IMR-90 (cell line): ENCODE measurements at regions not wholly inside any gene's neighbourhood (a gene's known extent, or its start where the extent isn't known, plus 50 kb on each side); places are given as distances from the start of the nearest gene placed in this dataset.

Experiments
- ATAC-seq: fragments of 200-7000 bp; cut with Tn5 transposase; 2 replicates; pipeline ENCODE4 v1.9.1; 2020; ENCODE audit warnings: low read depth, mild to moderate bottlenecking, moderate library complexity
- BruUV-seq: library from RNA; stranded (reverse); fragments of 400-500 nt; replicated peaks from 2 replicates; lab custom pipeline; 2021; lab: Mats Ljungman, UMichigan
- CTCF ChIA-PET: fragments of 300-600 bp; formaldehyde crosslinking; extraction: SDS; loops from one replicate; lab custom pipeline; 2021; ENCODE audit warnings: antibody characterized with exemption; lab: Yijun Ruan, JAX
- POLR2A ChIA-PET: fragments of 300-600 bp; sonication (Branson Sonifier 250); formaldehyde crosslinking; loops from one replicate; lab custom pipeline; 2022; ENCODE audit warnings: antibody characterized with exemption; ENCODE audit not compliant: unreplicated experiment; lab: Charles Lee
- DNase-seq: peaks from one replicate; pipeline ENCODE4 v3.0.0; 2013
- H2AFZ ChIP-seq: replicated peaks from 2 replicates; pipeline ENCODE3; 2013; ENCODE audit warnings: low read length, mild to moderate bottlenecking; ENCODE audit not compliant: poor library complexity
- H2AK5ac ChIP-seq: 2 replicates; pipeline ENCODE4 v1.6.1; 2013; ENCODE audit warnings: low read depth, low read length, inconsistent platforms
- H2AK9ac ChIP-seq: replicated peaks from 2 replicates; pipeline ENCODE3; 2013; ENCODE audit warnings: mild to moderate bottlenecking, low read depth, low read length, moderate library complexity; ENCODE audit not compliant: poor library complexity
- H2BK120ac ChIP-seq: 2 replicates; pipeline ENCODE4 v1.6.1; 2013; ENCODE audit warnings: low read depth, low read length, inconsistent platforms
- H2BK15ac ChIP-seq: 3 replicates; pipeline ENCODE4 v1.6.1; 2013; ENCODE audit warnings: low read depth, low read length, inconsistent platforms
- H2BK20ac ChIP-seq: 2 replicates; pipeline ENCODE4 v1.6.1; 2013; ENCODE audit warnings: low read depth, mild to moderate bottlenecking, inconsistent platforms, low read length, moderate library complexity
- H2BK5ac ChIP-seq: 2 replicates; pipeline ENCODE4 v1.6.1; 2013; ENCODE audit warnings: mild to moderate bottlenecking, low read depth, low read length, inconsistent platforms; ENCODE audit not compliant: poor library complexity, severe bottlenecking
- H3K14ac ChIP-seq: replicated peaks from 2 replicates; pipeline ENCODE4 v1.6.1; 2013; ENCODE audit warnings: low read depth, low read length, inconsistent platforms
- H3K18ac ChIP-seq: 2 replicates; pipeline ENCODE4 v1.6.1; 2013; ENCODE audit warnings: low read depth, low read length, control low read depth
- H3K23ac ChIP-seq: 2 replicates; pipeline ENCODE4 v1.6.1; 2013; ENCODE audit warnings: low read depth, low read length, inconsistent platforms
- H3K27ac ChIP-seq: 2 replicates; pipeline ENCODE4 v1.5.1; 2013; ENCODE audit warnings: mild to moderate bottlenecking, control low read depth, low read length; ENCODE audit not compliant: insufficient read depth
- H3K27me3 ChIP-seq: 2 replicates; pipeline ENCODE4 v1.6.1; 2013; ENCODE audit warnings: low read length; ENCODE audit not compliant: control insufficient read depth, insufficient read depth
- H3K36me3 ChIP-seq: 2 replicates; pipeline ENCODE4 v1.6.1; 2013; ENCODE audit warnings: low read length, mixed read lengths; ENCODE audit not compliant: control insufficient read depth, insufficient read depth
- H3K4ac ChIP-seq: 2 replicates; pipeline ENCODE4 v1.6.1; 2013; ENCODE audit warnings: low read depth, low read length, inconsistent platforms
- H3K4me1 ChIP-seq: 2 replicates; pipeline ENCODE4 v1.6.1; 2013; ENCODE audit warnings: low read length, mixed read lengths; ENCODE audit not compliant: control insufficient read depth, insufficient read depth
- H3K4me2 ChIP-seq: 2 replicates; pipeline ENCODE4 v1.6.1; 2013; ENCODE audit warnings: low read depth, mild to moderate bottlenecking, control low read depth, low read length, moderate library complexity
- H3K4me3 ChIP-seq: 2 replicates; pipeline ENCODE4 v1.5.1; 2013; ENCODE audit warnings: low read depth, mild to moderate bottlenecking, control low read depth, low read length, moderate library complexity; ENCODE audit not compliant: insufficient read depth
- H3K56ac ChIP-seq: 2 replicates; pipeline ENCODE4 v1.6.1; 2013; ENCODE audit warnings: low read length, inconsistent platforms; ENCODE audit not compliant: insufficient read depth; ENCODE audit errors: extremely low read depth
- H3K79me1 ChIP-seq, 2 experiments: 2 replicates each; pipeline ENCODE4 v1.6.1; 2013; ENCODE audit warnings: low read length in 2 of 2, inconsistent platforms in 1 of 2, low read depth in 1 of 2
- H3K9ac ChIP-seq: 2 replicates; pipeline ENCODE4 v1.6.1; 2013; ENCODE audit warnings: low read depth, low read length, control low read depth
- H3K9me1 ChIP-seq: 2 replicates; pipeline ENCODE4 v1.6.1; 2013; ENCODE audit warnings: low read length, inconsistent platforms; ENCODE audit not compliant: insufficient read depth
- H3K9me3 ChIP-seq: 2 replicates; pipeline ENCODE4 v1.6.1; 2013; ENCODE audit warnings: low read length; ENCODE audit not compliant: control insufficient read depth, insufficient read depth
- H4K20me1 ChIP-seq: 2 replicates; pipeline ENCODE4 v1.6.1; 2013; ENCODE audit warnings: low read length, inconsistent platforms; ENCODE audit not compliant: insufficient read depth
- H4K5ac ChIP-seq: 2 replicates; pipeline ENCODE4 v1.6.1; 2013; ENCODE audit warnings: mild to moderate bottlenecking, low read depth, low read length, control low read depth
- H4K8ac ChIP-seq, 2 experiments: 2 replicates each; pipeline ENCODE4 v1.6.1; 2013; ENCODE audit warnings: low read depth in 2 of 2, low read length in 2 of 2, control low read depth in 1 of 2, inconsistent platforms in 1 of 2
- H4K91ac ChIP-seq: 2 replicates; pipeline ENCODE4 v1.6.1; 2013; ENCODE audit warnings: low read depth, low read length, inconsistent platforms; ENCODE audit not compliant: insufficient read depth
- CHD1 ChIP-seq: IDR thresholded peaks from 2 replicates; pipeline ENCODE4 v1.6.1; 2012; ENCODE audit warnings: low read depth, low read length, improper control_type of control experiment
- CTCF ChIP-seq: conservative IDR thresholded peaks from 2 replicates; pipeline ENCODE4 v1.5.1; 2012; ENCODE audit warnings: mild to moderate bottlenecking, low read depth, low read length, improper control_type of control experiment
- ELK1 ChIP-seq: fragments of 150-350 bp; IDR thresholded peaks from 2 replicates; pipeline ENCODE4 v1.6.1; 2016; ENCODE audit warnings: low read depth, mild to moderate bottlenecking, low read length, moderate library complexity, borderline replicate concordance
- MXI1 ChIP-seq: IDR thresholded peaks from 2 replicates; pipeline ENCODE4 v1.6.1; 2012; ENCODE audit warnings: low read depth, mild to moderate bottlenecking, low read length, moderate library complexity, borderline replicate concordance
- POLR2A ChIP-seq: IDR thresholded peaks from 2 replicates; pipeline ENCODE4 v1.6.1; 2012; ENCODE audit warnings: mild to moderate bottlenecking, low read depth, low read length
- RCOR1 ChIP-seq: IDR thresholded peaks from 2 replicates; pipeline ENCODE4 v1.6.1; 2012; ENCODE audit warnings: mild to moderate bottlenecking, low read length, improper control_type of control experiment; ENCODE audit not compliant: insufficient replicate concordance
- SMC3 ChIP-seq: fragments of 150-350 bp; IDR thresholded peaks from 2 replicates; pipeline ENCODE4 v1.6.1; 2016; ENCODE audit warnings: low read depth, mild to moderate bottlenecking, antibody characterized with exemption, low read length, moderate library complexity
- USF2 ChIP-seq: fragments of 150-350 bp; IDR thresholded peaks from 2 replicates; pipeline ENCODE4 v1.6.1; 2017; ENCODE audit warnings: mild to moderate bottlenecking, antibody characterized with exemption, low read length, low read depth
- WGBS, 2 experiments: methylation state at CpG; one replicate each; pipeline versions ENCODE4 v1.1.5 to v1.1.7; 2013; ENCODE audit warnings: missing lambda C conversion rate in 2 of 2; ENCODE audit not compliant: insufficient read length in 1 of 2; ENCODE audit errors: extremely low coverage in 2 of 2; 5-methylcytosine and 5-hydroxymethylcytosine counted together
- dilution Hi-C: fragments of 300-500 bp; cut with HindIII; formaldehyde crosslinking; loops from one replicate; pipeline ENCODE4 v1.14.3; 2018; ENCODE audit warnings: low sequenced_read_pairs; ENCODE audit not compliant: unreplicated experiment
- in situ Hi-C: fragments of 300-500 bp; cut with MboI; formaldehyde crosslinking; loops from 3 replicates; pipeline ENCODE4 v1.14.3; 2019; ENCODE audit warnings: low sequenced_read_pairs, inconsistent platforms, mixed read lengths
- intact Hi-C: fragments of 100-400 bp; cut with micrococcal nuclease; formaldehyde crosslinking; loops from 2 replicates; pipeline ENCODE4 v1.10.0; 2022

GRCh38 chr1:57894315-57894714 is 470.5 kb upstream of the DAB1 start:
- 42% methylated on average over 2 of the region's 3 CpGs; no CpG with 5 or more reads in 1 of the 2 experiments for WGBS, 2 experiments
- H3K36me3 ChIP-seq: no peaks in the 10 kb centered on the region
- H2AK5ac ChIP-seq: no peak overlapping the region
- no peak overlapping the region for H2BK15ac ChIP-seq
- H3K4me2 ChIP-seq: no peak overlapping the region
- BruUV-seq: no TSS peak
- H2AK9ac ChIP-seq: no peak overlapping the region
- no peak overlapping the region for H3K4me3 ChIP-seq
- in situ Hi-C loops: no loop called here
- no peaks in the 10 kb centered on the region for H3K79me1 ChIP-seq
- H3K4me1 ChIP-seq: no peaks in the 10 kb centered on the region
- H3K23ac ChIP-seq: no peak overlapping the region
- H3K27ac ChIP-seq: no peak overlapping the region
- dilution Hi-C loops: no loop called here
- no peaks in the 10 kb centered on the region for H3K27me3 ChIP-seq
- no peak overlapping the region for H3K18ac ChIP-seq
- H2AFZ ChIP-seq: no peak overlapping the region
- H2BK20ac ChIP-seq: no peak overlapping the region
- H2BK5ac ChIP-seq: no peak overlapping the region
- ATAC-seq (no peak), DNase-seq (no peak)
- H3K9ac ChIP-seq: no peak overlapping the region
- ChIA-PET CTCF (no interaction called here), POLR2A (no interaction called here)
- H2BK120ac ChIP-seq: no peak overlapping the region
- H4K91ac ChIP-seq: no peak overlapping the region
- no peak overlapping the region for H3K4ac ChIP-seq
- no peak for TF ChIP-seq RCOR1
- no peak for TF ChIP-seq ELK1
- no peak for TF ChIP-seq USF2
- TF ChIP-seq POLR2A: no peak
- no peak for TF ChIP-seq SMC3
- no peak for TF ChIP-seq CHD1
- TF ChIP-seq CTCF: no peak
- no peak for TF ChIP-seq MXI1
- H4K20me1 ChIP-seq: no peaks in the 10 kb centered on the region
- H3K14ac ChIP-seq: no peak overlapping the region
- H3K9me1 ChIP-seq: no peaks in the 10 kb centered on the region
- H3K56ac ChIP-seq: no peak overlapping the region
- H4K5ac ChIP-seq: no peak overlapping the region
- intact Hi-C loops: no loop called here
- no peak overlapping the region for H4K8ac ChIP-seq
- no peaks in the 10 kb centered on the region for H3K9me3 ChIP-seq
